ENCODE measurements at regions not wholly inside any gene's neighbourhood (a gene's known extent, or its start where the extent isn't known, plus 50 kb on each side); places are given as distances from the start of the nearest gene placed in this dataset.

GRCh38 chrX:22365460-22365859 is 92.7 kb downstream of the CBLL2 start:
- no peak for TF ChIP-seq CTCF (IDR thresholded peaks at IDR 0.05)
- no peak for TF ChIP-seq PREB (CRISPR knock-in tag; IDR thresholded peaks at IDR 0.05; ENCODE audit: borderline replicate concordance)
- TF ChIP-seq ATF2 (CRISPR knock-in tag; IDR thresholded peaks at IDR 0.05; ENCODE audit: borderline replicate concordance, low read depth): no peak
- no peak for TF ChIP-seq MLX (CRISPR knock-in tag; IDR thresholded peaks at IDR 0.05)
- no peak for TF ChIP-seq ZNF121 (CRISPR knock-in tag; IDR thresholded peaks at IDR 0.05)
- no peak for TF ChIP-seq FOXP4 (CRISPR knock-in tag; IDR thresholded peaks at IDR 0.05)
- no peak for TF ChIP-seq OVOL2 (CRISPR knock-in tag; IDR thresholded peaks at IDR 0.05; ENCODE audit: borderline replicate concordance)
- no peak for TF ChIP-seq ZSCAN18 (CRISPR knock-in tag; IDR thresholded peaks at IDR 0.05)
- no peak for TF ChIP-seq RELA (CRISPR knock-in tag; IDR thresholded peaks at IDR 0.05; ENCODE audit: borderline replicate concordance)
- no peak for TF ChIP-seq ATF3 (CRISPR knock-in tag; conservative IDR thresholded peaks at IDR 0.05)
- TF ChIP-seq TCF7 (CRISPR knock-in tag; IDR thresholded peaks at IDR 0.05; ENCODE audit: low read depth): no peak

Data from WTC11 (cell line).